Limb (tissue), 2 donors: ENCODE measurements at regions not wholly inside any gene's neighbourhood (a gene's known extent, or its start where the extent isn't known, plus 50 kb on each side); places are given as distances from the start of the nearest gene placed in this dataset.
"Not testable (repeated sequence)": the region's sequence is repeated elsewhere in the genome, so short reads cannot be mapped to it uniquely, and the experiment has no call there.

Experiments
- DNase-seq, 2 donors: peaks; one replicate each; pipeline ENCODE4 v3.0.0-alpha.2; 2016; ENCODE audit errors: extremely low spot score in 2 of 2

DNA sequence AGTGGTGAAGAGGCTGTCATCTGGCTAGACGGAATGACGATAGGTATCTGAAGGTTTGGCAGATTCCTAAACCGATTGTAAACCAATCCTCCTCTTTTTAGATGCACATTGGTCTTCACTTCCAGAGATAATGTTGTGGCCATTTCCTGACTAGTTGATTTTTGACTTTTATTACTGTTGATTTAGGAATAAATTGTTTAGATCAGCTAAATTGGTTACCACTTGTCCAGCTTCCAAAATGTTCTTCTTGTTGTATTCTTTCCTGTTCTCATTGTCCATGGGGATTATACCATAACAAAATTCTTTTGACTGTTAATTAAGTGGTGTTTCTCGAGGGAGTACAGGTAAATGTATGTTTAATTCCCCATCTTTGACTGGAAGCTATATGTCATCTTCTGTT lies 119.7 kb downstream of the MACROH2A1 start:
- no peak for DNase-seq

DNA sequence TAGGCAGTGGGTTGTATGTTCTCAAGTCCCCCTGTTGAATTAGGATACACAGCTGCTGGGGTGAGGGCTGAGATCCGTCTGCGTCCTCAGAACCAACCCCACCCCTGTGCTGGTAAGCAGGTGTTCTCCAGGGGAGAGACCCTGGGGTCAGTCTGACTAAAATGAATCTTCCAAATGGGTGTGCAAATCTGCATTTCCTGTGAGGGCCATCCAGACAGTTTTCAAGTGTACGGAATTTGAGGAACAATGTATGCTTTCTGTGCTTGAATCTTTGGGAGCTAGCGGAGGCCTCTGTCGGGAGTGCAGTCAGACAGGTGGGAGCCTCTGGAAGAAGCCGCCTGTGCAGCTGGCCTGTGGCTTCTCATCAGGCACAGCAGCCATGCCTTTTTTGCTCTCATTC lies 122.9 kb downstream of the MACROH2A1 start:
- DNase-seq = no peak

GRCh38 chr5:135273212-135273611 lies 125.8 kb downstream of the MACROH2A1 start:
- no peak for DNase-seq

GRCh38 chr5:135272311-135272805 lies 126.7 kb downstream of the MACROH2A1 start:
- DNase-seq = no peak

DNA sequence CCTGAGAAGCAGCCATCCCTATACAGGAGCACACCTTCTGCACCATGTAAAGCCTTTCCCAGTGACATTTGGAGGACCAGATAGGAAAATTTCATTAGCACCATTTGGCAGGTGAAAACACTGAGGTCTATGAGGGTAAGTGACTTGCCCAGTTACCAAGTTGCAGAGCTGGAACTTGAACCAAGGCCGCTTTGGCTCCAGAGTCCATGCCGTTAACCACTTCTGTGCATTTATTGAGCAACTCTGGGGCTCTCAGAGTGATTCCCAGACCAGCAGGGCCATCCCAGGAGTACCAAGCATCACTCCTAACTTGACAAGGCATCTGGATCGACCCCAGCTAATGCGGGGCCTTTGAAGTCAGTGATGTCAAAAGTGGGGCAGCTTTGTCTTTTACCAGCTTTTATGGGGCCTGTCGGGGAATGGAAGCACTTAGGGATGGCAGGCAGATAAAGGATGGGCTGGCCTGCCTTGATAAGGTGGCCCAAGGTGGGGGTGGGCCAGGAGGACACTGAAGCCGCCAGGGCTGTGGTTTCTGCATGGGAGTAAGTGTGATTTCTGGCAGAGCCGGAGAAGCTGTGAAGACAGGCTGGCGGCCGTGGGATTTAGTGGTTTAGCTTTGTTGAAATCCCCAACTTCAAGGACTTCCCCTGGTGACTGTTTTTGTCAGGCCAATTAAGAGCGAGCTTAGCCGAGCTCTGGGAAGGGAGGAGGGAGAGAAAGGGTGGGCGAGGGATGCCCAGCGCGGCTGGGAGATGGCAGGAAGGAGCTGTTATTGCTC lies 127.3 kb downstream of the MACROH2A1 start:
- DNase-seq = peak; percentile 8 to 56

DNA sequence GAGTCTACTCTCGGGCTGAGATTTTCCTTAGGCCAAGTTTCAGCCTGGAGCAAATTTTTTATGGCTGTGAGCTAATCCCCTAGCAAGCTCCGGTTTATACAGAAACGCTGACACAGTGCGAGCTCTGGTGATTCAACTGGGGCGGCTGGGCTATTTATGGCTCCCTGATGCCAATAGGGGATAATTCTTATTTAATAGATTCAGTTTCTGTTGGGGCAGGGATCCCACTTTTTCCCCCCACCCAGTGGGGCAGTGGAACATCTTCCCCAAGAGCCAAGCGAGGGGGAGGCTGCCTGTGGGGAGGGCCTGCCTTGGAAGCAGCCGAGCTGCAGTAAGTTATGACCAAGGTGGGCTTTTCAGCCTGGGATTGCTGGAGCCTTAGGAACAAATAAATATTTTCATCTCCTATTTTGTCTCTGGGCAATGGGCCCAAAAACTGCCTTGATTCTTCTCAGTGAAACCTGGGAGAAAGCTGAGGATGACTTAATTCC lies 129.1 kb downstream of the MACROH2A1 start:
- peak; percentile 70 for DNase-seq

- DNase-seq = no peak
Measured at GRCh38 chr5:135269199-135269598, 129.8 kb downstream of the MACROH2A1 start.

DNA sequence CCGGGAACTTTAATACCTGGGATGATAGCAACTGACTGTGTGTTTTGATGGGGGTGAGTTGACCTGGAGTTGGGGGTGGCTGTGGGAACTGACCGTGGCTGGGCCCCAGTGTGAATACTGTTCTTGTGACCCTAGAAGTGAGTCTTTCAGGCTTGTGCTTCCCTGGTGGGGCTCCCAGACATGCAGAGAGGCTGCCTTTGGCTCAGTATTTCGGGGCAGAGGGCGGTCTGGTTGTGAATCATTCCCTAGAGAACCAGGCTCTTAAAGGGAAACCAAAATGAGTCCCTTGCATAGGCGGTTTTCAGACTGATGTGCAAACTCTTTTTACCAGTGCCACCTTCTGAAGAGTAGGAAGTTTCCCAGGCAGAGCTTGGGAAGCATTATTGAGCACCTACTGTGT lies 132.1 kb downstream of the MACROH2A1 start:
- DNase-seq = no peak

DNA sequence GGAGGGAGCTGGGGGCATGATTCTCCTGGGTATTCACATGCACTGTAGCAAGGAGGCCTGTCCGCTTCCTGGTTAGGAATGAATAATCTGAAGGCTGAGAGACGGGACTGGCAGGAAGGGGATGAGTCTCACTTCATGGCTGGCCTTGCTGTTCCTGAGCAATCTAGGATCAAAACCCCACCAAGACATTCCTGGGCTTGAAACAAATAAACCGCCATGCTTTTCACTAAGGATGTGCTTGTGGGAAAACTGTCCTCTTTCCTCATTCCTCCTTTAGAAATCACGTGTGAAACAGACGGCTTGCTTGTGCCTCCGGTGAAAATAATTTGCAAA lies 132.8 kb downstream of the MACROH2A1 start:
- DNase-seq = no peak

DNA sequence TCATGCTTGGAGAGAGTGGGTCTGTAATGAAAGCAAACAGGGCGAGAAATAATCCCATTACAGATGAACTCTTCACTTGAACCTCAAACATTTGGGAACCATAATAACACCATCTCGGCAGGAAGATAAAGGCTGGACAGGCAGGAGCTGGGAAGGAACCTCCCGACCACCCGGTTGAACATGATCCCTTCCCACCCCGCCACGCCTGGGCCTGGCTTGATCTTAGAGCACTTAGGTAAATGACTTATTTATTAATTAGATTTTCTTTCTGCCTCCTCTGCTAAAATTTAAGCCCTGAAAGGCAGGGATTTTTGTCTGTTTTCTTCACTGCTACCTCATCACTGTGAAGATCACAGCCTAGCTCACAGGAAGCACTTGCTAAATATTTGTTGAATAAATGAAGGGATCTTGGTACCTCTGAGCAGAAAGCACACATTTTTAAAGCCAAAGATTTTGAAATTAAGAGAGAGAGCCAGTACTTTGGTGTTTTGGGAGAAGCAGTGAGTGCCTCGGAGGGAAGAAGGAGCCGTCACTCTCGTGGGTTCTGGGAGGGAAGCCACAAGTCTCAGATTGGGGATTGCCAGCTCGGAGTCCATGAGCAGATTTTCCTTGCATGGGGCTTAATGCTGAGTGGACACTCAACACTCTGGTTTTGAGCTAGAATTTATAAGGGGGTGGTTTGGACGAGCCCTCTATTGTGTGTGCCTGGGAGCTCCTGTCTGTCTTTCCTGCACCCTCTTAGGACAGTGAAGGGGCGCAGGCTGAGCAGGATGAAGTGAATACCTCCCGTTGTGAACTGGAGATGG lies 133.3 kb downstream of the MACROH2A1 start:
- no peak for DNase-seq

- no peak for DNase-seq
Measured at GRCh38 chr5:135264451-135265440, 134.3 kb downstream of the MACROH2A1 start.

DNA sequence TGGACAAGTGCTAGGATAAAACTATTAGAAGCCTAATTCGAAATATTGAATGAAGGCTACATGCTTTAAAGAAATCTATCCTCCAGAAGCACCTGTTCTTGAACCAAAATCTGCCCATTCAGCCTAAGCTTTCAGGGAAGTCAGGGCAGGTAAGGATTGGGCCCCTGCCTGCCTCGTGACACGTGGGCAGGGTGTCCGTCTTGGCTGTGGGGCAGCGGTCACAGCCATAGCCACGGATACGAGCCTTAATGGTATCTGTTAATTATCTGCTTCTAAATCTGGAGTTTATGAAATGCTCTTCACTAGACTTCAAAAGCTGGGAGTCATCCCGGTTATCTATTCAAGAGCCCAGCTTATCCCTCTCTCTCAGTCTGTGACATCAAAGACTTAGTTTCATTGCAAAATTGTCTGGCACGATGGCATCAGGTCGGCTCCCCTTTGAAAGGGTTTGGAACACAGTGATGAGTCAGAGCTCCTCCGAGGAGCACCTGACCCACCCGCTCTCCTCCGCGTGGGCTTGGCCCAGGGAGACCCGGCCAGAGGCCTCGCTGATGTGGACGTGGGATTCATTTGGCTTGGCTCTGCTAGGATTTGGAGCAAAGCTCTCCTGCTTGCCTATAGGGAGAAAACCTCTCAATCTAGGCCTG lies 135.9 kb downstream of the MACROH2A1 start:
- DNase-seq = no peak

GRCh38 chr5:135262364-135262763 lies 136.7 kb downstream of the MACROH2A1 start:
- no peak for DNase-seq

GRCh38 chr5:135260108-135260507 lies 138.9 kb downstream of the MACROH2A1 start:
- not testable (repeated sequence) for DNase-seq

GRCh38 chr5:135255461-135256178 lies 143.4 kb downstream of the MACROH2A1 start:
- DNase-seq = no peak

DNA sequence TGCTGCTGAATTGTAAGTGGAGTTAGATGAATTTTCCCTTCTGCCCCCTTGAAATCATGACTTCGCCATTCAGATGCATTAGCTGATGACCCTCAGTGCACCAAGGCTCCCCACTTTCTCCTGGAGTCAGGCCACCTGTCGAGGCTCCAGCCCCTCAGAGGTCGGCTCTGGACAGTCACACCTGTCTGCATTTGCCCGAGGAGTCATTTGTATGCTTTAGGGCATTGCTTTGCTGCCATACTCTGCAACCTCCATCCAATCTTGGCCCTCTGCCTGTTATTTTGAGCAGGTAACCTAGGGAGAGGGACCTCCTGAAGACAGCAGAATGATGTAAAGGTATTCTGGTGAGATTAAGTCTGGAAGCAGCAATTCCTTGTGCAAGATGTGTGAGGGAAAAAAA lies 144.8 kb downstream of the MACROH2A1 start:
- DNase-seq = no peak

- DNase-seq = no peak
Measured at GRCh38 chr5:135253601-135254178, 145.3 kb downstream of the MACROH2A1 start.

DNA sequence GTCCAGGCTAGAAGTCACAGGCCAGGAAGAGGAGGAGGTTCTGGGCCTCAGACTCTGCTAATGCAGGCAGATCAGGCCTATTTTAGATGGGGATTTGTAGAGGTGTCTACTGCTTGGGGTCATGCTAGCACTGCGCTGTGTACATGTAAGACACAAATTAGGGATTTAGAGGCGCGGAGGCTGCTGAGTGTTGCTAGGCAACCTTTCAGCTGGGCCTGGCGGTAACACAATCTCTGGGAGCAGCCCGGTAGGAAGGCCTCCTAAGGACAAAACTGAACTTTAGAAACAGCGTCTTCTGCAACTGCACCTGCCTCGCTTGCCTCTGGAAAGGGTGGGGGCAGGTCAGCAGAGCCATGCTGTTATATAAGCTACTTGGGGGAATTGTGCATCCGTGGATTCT lies 147.9 kb downstream of the MACROH2A1 start:
- DNase-seq = peak in 1 of 2 donors; percentile 27

- DNase-seq = no peak
Measured at GRCh38 chr5:135250671-135251070, 148.4 kb downstream of the MACROH2A1 start.

- no peak for DNase-seq
Measured at GRCh38 chr5:135249658-135250057, 149.4 kb downstream of the MACROH2A1 start.
